ENCODE measurements at regions not wholly inside any gene's neighbourhood (a gene's known extent, or its start where the extent isn't known, plus 50 kb on each side); places are given as distances from the start of the nearest gene placed in this dataset.
"Not testable (repeated sequence)": the region's sequence is repeated elsewhere in the genome, so short reads cannot be mapped to it uniquely, and the experiment has no call there.

DNA sequence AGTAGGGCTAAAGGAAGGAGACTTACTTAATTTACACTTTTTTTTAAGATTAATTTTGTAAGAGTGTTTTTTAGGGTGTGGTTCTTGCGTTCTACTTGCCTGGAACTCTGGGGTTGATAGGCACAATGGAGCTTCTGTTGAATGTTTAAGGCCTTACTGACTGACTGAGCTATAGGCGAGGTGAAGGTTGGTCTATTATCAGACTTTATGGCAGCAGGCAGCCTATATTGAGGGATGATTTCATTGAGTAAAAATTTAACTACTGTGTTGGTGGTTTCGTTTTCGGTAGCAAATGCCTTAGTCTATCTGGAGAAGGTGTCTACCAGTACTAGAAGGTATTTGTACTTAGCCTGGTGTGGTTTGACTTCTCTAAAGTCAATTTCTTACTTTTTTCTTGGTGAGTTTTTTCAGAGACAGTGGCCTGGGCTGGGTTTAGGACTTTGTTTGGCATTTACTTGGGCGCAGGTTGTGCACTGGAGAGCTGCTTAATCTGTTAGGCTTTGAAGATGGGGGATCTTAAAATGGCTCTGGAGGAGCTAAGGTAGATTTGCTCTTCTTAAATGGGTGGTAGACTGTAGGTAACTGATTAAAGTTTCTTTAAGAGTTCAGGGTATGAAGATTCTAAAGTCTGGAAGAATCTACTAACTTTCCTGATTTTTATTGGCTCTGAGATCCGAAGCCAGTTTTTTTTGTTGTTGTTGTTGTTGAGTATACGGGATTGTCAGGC, 164.5 kb upstream of the CCZ1B start:
- DNase-seq, result not testable (repeated sequence)

DNA sequence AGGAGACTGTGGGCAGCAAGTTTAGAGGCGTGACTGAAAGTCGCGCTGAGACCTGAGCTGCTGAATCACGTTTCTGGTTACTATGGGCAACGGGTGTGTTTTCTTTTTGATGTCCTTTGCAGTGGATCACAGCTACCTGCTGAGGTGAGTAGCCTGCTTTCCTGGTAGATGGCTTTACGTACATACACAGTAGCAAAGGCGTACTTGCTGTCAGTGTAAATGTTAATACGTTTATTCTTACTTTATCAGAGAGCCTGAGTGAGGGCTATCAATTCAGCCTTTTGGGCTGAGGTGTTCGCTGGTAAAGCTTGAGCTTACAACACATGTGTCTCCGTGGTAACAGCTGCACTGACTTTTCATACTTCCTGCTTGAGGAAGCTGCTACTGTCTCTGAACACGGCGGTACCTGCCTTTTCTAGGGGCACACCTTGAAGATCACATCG, 165.1 kb upstream of the CCZ1B start:
- DNase-seq, result not testable (repeated sequence)

- not testable (repeated sequence) for DNase-seq
Measured at GRCh38 chr7:6991686-6992085, 165.6 kb upstream of the CCZ1B start.

DNA sequence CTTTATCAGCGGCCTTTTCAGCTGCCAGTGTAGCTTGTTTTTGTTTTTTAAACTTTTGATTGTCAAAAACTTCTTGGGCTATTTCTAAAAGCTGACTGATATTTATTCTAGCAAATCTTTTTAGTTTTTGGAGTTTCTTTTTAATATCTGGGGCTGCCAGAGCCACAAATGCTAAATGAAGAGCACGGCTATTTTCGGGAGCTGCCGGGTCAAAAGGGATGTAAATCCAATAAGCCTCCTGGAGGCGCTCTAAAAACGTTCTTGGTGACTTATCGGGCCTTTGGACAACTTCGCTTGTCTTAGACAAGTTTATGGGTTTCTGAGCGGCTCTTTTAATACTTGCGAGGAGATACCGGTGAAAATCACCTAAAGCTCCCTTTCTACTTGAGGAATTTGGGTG, 166.1 kb upstream of the CCZ1B start:
- not testable (repeated sequence) for DNase-seq

- not testable (repeated sequence) for DNase-seq
Measured at GRCh38 chr7:6995026-6995425, 169.0 kb upstream of the CCZ1B start.

GRCh38 chr7:6995493-6996289, 169.6 kb upstream of the CCZ1B start:
- not testable (repeated sequence) for DNase-seq

DNA sequence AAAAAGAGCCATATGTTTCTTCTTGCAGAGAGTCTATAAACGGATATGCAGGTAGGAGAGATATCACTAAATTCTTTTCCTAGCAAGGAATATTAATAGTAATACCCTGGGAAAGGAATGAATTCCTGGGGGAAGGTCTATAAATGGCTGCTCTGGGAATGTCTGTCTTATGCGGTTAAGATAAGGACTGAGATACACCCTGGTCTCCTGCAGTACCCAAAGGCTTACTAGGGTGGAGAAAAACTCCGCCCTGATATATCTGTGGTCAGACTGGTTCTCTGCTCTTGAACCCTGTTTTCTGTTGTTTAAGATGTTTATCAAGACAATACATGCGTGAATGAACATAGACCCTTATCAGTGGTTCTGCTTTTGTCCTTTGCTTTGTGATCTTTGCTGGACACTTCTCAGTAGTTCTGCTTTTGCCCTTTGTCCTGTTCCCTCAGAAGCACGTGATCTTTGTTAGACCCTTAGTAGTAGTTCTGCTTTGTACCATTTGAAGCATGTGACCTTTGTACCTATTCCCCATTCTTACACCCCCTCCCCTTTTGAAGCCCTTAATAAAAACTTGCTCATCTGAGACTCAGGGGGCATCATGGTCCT, 173.1 kb upstream of the CCZ1B start:
- DNase-seq, result not testable (repeated sequence)

- no peak for DNase-seq
Measured at GRCh38 chr7:7002418-7003062, 176.5 kb upstream of the CCZ1B start.

DNA sequence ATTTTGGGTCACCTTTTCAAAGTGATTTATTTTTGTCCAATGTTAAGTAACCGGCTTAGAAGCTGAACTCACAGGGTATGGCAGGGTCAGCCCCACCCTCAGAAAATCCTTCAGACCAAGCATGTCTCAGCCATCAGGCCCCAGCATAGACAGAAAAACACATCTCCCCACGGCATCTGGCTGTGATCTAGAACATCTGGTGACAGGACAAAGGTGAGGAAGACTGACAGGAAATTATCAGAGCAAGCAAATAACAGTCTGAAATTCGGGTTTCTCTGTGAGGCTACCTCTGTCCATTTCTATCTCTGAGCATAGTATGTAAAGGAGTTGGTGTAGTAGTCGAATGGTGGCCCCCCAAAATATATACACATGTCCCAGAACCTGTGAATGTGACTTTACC, 177.0 kb upstream of the C1GALT1 start:
- DNase-seq, result no peak

DNA sequence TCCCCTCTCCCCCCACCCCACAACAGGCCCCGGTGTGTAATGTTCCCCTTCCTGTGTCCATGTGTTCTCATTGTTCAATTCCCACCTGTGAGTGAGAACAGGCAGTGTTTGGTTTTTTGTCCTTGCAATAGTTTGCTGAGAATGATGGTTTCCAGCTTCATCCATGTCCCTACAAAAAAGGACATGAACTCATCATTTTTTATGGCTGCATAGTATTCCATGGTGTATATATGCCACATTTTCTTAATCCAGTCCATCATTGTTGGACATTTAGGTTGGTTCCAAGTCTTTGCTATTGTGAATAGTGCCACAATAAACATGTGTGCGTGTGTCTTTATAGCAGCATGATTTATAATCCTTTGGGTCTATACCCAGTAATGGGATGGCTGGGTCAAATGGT, 176.4 kb upstream of the C1GALT1 start:
- DNase-seq, result not testable (repeated sequence)

- not testable (repeated sequence) for DNase-seq
Measured at GRCh38 chr7:7011241-7011640, 171.1 kb upstream of the C1GALT1 start.

DNA sequence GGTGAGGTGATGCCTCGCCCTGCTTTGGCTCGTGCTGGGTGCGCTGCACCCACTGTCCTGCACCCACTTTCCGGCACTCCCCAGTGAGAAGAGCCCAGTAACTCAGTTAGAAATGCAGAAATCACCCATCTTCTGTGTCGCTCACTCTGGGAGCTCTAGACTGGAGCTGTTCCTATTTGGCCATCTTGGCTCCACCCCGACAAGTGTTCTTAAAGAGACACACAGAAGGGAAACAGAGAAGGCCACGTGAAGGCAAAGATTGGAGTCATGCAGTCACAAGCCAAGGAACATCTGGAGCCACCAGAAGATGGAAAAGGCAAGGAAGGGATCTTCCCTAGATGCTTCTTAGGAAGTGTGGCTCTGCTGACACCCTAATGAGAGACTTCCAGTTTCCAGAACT, 170.6 kb upstream of the C1GALT1 start:
- not testable (repeated sequence) for DNase-seq

- no peak for DNase-seq
Measured at GRCh38 chr7:7014827-7015595, 167.3 kb upstream of the C1GALT1 start.

- DNase-seq, result no peak
Measured at GRCh38 chr7:7017707-7018280, 164.6 kb upstream of the C1GALT1 start.

- no peak for DNase-seq
Measured at GRCh38 chr7:7018290-7018689, 164.1 kb upstream of the C1GALT1 start.

DNA sequence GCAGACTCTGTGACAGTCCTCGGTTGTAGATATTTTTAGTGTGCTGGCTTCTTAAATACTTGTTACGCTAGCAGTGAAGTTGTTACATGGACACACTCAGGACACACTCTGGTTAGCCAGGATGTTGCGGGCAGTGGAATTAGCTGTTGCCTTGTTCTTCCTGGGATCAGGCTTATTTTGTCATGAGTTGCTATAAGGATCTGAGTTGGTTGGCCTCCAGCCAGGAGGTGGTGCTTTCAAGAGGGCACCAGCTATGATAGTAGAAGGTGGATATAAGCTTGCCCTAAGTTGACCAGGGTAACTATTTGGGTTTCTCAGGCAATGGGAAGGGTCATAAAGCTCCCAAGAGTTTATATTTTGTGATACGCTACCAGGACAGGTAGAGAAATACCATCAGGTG, 150.1 kb upstream of the C1GALT1 start:
- no peak for DNase-seq

- DNase-seq, result no peak
Measured at GRCh38 chr7:7035851-7036250, 146.5 kb upstream of the C1GALT1 start.

DNA sequence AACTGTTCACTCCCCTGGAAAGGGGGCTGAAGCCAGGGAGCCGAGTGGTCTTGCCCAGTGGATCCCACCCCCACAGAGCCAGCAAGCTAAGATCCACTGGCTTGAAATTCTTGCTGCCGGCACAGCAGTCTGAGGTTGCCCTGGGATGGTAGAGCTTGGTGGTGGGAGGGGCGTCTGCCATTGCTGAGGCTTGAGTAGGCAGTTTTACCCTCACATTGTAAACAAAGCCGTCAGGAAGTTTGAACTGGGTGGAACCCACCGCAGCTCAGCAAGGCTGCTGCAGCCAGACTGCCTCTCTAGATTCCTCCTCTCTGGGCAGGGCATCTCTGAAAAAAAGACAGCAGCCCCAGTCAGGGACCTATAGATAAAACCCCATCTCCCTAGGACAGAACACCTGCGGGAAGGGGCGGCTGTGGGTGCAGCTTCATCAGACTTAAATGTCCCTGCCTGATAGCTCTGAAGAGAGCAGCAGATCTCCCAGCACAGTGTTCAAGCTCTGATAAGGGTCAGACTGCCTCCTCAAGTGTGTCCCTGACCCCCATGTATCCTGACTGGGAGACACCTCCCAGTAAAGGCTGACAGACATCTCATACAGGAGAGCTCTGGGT, 140.0 kb upstream of the C1GALT1 start:
- not testable (repeated sequence) for DNase-seq

GRCh38 chr7:7044806-7045205, 137.5 kb upstream of the C1GALT1 start:
- no peak for DNase-seq

DNA sequence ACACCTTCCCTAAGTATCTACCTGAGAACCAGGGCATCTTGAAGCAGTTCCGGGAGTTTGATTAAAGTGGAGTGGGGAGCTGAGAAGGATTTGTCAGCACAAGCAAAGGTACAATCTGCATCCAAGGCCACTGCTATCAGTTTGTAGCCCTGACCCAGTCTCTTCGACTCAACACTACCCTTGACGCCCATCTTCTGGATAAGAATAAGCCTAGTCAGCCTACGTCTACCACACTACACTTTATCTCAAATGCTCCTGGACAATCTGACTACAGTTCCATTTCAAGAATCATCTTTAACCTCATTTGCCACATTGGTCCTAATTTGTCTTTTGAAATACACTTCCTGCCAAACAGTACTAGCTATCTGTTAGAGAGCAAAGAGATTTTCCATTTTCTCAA, 134.1 kb upstream of the C1GALT1 start:
- DNase-seq, result no peak

DNA sequence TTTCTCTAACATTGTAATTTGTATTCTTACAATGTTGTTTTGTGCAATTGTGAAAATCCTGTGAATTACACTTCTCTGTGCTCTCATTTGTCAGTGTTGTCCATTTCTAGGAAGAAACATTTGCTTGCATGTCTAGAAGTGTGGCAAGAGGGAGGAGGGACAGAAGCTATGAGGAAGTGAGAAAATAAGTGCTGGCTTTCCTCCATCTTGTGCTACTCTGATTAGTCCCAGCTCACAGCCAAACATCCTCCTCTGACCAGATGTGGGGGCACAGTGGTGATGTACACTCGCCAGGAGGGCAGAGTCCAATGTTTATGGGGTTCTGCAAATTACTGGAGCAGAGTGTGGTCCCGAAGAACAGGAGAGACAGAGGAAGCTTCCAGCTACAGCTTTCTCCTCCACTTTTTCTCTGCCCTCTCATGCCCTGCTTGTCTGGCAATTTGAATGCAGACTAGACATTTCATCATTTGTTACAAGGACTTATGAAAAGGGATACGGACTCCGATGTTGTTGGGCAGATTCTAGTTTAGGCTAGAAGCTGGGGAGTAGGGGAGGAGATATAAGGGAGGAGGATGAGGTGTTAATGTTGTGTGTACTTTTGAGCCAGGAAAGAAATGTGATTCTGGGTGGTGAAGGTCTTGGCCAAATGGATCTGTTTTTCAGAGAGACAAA, 131.0 kb upstream of the C1GALT1 start:
- DNase-seq, result peak; percentile 1
